Testis (tissue), 2 donors: ENCODE measurements at regions not wholly inside any gene's neighbourhood (a gene's known extent, or its start where the extent isn't known, plus 50 kb on each side); places are given as distances from the start of the nearest gene placed in this dataset.

Experiments used
- POLR2A ChIP-seq: fragments of 450-650 bp; IDR thresholded peaks from one replicate; pipeline ENCODE4 v1.6.1; 2017; ENCODE audit warnings: antibody characterized with exemption, mild to moderate bottlenecking, moderate library complexity
- TF ChIP-seq, protein P1 (sequence below), 3 experiments: fragments of 450-650 bp in 2 of 3; fragments of 200-600 bp in 1 of 3; sonication (generic) in 1 of 3; IDR thresholded peaks; one replicate each; pipeline ENCODE4 v1.5.1; 2016 to 2019; ENCODE audit warnings: antibody characterized with exemption in 3 of 3, mild to moderate bottlenecking in 2 of 3, moderate library complexity in 1 of 3

DNA sequence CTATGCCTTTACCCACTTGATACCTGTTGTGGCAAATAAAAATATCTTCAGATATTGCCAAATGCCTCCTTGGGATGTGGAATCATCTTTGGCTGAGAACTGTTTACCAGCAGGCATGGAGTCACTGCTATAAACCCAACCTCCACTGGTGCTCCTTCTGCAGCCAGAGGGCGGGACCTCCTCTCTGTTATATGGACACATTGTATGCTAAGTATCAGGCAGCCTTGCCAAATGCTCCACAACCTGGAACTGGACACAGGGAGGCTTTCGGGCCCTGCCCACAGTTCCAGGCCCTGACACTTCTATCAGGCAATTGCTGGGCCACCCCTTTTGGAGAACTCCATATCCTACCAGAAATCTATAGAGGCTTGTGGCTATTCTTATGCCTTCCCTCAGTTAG is 201.0 kb downstream of the TMX1 start:
- TF ChIP-seq, protein P1, sequence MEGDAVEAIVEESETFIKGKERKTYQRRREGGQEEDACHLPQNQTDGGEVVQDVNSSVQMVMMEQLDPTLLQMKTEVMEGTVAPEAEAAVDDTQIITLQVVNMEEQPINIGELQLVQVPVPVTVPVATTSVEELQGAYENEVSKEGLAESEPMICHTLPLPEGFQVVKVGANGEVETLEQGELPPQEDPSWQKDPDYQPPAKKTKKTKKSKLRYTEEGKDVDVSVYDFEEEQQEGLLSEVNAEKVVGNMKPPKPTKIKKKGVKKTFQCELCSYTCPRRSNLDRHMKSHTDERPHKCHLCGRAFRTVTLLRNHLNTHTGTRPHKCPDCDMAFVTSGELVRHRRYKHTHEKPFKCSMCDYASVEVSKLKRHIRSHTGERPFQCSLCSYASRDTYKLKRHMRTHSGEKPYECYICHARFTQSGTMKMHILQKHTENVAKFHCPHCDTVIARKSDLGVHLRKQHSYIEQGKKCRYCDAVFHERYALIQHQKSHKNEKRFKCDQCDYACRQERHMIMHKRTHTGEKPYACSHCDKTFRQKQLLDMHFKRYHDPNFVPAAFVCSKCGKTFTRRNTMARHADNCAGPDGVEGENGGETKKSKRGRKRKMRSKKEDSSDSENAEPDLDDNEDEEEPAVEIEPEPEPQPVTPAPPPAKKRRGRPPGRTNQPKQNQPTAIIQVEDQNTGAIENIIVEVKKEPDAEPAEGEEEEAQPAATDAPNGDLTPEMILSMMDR (IDR thresholded peaks at IDR 0.05) = no peak
- TF ChIP-seq POLR2A = no peak
